ENCODE measurements at regions not wholly inside any gene's neighbourhood (a gene's known extent, or its start where the extent isn't known, plus 50 kb on each side); places are given as distances from the start of the nearest gene placed in this dataset.

GRCh38 chr13:99811067-99811700 is 160.4 kb downstream of the ZIC5 start:
- H3K27ac Mint-ChIP-seq, result no peak overlapping the region
- H3K36me3 Mint-ChIP-seq (ENCODE audit: low read depth), result no peaks in the 10 kb centered on the region
- H3K4me1 Mint-ChIP-seq (ENCODE audit: low read depth), result no peaks in the 10 kb centered on the region
- no peak overlapping the region for H3K4me3 Mint-ChIP-seq
- peaks cover 2% of the 10 kb centered on the region for H3K27me3 Mint-ChIP-seq (ENCODE audit: low read depth)
- DNase-seq (ENCODE audit: low spot score), result no peak
- H3K9me3 Mint-ChIP-seq, result no peaks in the 10 kb centered on the region

GRCh38 chr13:99809926-99810325 is 161.6 kb downstream of the ZIC5 start:
- Mint-ChIP-seq H3K9me3 (no peaks in the 10 kb centered on the region), H3K27me3 (ENCODE audit: low read depth) (peaks cover 2% of the 10 kb centered on the region), H3K4me1 (ENCODE audit: low read depth) (no peaks in the 10 kb centered on the region), H3K27ac (no peak overlapping the region), H3K36me3 (ENCODE audit: low read depth) (no peaks in the 10 kb centered on the region), H3K4me3 (no peak overlapping the region)
- DNase-seq (ENCODE audit: low spot score), result no peak

DNA sequence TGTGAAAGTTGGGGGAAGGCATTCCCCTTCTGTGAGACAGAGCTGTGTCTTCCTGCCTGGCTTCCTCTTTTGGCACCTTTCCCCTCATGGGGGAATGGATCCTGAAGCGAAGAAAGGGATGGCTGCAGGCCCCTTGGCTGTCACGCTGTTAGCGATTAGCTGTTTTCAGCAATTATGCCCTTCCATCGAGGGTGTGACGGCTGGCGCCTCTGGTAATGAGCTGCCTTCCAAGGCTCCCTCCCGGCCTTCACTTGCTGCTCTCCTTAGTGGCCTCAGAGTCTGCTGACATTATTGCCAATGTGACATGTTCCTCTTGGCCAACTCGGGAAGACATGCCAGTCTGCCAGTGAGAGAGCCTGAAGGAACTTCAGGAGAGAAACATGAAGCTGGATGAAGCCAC is 162.1 kb downstream of the ZIC5 start:
- Mint-ChIP-seq H3K36me3 (ENCODE audit: low read depth) (no peaks in the 10 kb centered on the region), H3K4me1 (ENCODE audit: low read depth) (no peaks in the 10 kb centered on the region), H3K27me3 (ENCODE audit: low read depth) (peaks cover 2% of the 10 kb centered on the region), H3K9me3 (no peaks in the 10 kb centered on the region), H3K4me3 (no peak overlapping the region), H3K27ac (no peak overlapping the region)
- no peak for DNase-seq (ENCODE audit: low spot score)

GRCh38 chr13:99808786-99809185 is 162.8 kb downstream of the ZIC5 start:
- H3K36me3 Mint-ChIP-seq (ENCODE audit: low read depth), result no peaks in the 10 kb centered on the region
- DNase-seq (ENCODE audit: low spot score), result no peak
- H3K4me3 Mint-ChIP-seq, result no peak overlapping the region
- no peak overlapping the region for H3K27ac Mint-ChIP-seq
- H3K9me3 Mint-ChIP-seq, result no peaks in the 10 kb centered on the region
- no peaks in the 10 kb centered on the region for H3K4me1 Mint-ChIP-seq (ENCODE audit: low read depth)
- peaks cover 2% of the 10 kb centered on the region for H3K27me3 Mint-ChIP-seq (ENCODE audit: low read depth)

DNA sequence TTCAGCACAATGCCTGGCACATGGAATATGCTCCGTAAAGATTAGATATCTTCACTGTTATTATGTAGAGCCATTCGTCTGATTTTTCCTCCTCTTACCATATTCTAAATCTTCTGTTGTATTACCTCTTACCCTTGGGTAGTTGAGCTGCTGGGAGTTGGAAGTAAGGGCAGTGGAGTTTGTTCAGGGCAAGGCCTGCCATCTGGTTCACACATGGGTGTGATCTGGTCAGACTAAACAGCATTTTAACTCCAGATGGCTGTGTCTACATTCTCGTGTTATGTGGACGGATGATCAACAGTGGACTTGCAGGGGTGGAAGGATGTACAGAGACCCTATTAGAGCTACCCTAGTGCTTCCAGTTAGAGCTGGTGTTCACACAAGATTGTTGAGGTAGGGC is 164.9 kb downstream of the ZIC5 start:
- no peak for DNase-seq (ENCODE audit: low spot score)
- no peak overlapping the region for H3K4me3 Mint-ChIP-seq
- peaks cover 2% of the 10 kb centered on the region for H3K27me3 Mint-ChIP-seq (ENCODE audit: low read depth)
- H3K4me1 Mint-ChIP-seq (ENCODE audit: low read depth), result no peaks in the 10 kb centered on the region
- H3K36me3 Mint-ChIP-seq (ENCODE audit: low read depth), result no peaks in the 10 kb centered on the region
- no peaks in the 10 kb centered on the region for H3K9me3 Mint-ChIP-seq
- no peak overlapping the region for H3K27ac Mint-ChIP-seq

- DNase-seq (ENCODE audit: low spot score), result no peak
- H3K4me1 Mint-ChIP-seq (ENCODE audit: low read depth), result no peaks in the 10 kb centered on the region
- H3K27ac Mint-ChIP-seq, result no peak overlapping the region
- H3K9me3 Mint-ChIP-seq, result no peaks in the 10 kb centered on the region
- no peaks in the 10 kb centered on the region for H3K36me3 Mint-ChIP-seq (ENCODE audit: low read depth)
- no peak overlapping the region for H3K4me3 Mint-ChIP-seq
- H3K27me3 Mint-ChIP-seq (ENCODE audit: low read depth), result peaks cover 2% of the 10 kb centered on the region
Observed at GRCh38 chr13:99805361-99805760, 166.2 kb downstream of the ZIC5 start.

- no peaks in the 10 kb centered on the region for H3K36me3 Mint-ChIP-seq (ENCODE audit: low read depth)
- H3K27ac Mint-ChIP-seq, result no peak overlapping the region
- peaks cover 2% of the 10 kb centered on the region for H3K27me3 Mint-ChIP-seq (ENCODE audit: low read depth)
- no peaks in the 10 kb centered on the region for H3K9me3 Mint-ChIP-seq
- H3K4me3 Mint-ChIP-seq, result no peak overlapping the region
- H3K4me1 Mint-ChIP-seq (ENCODE audit: low read depth), result no peaks in the 10 kb centered on the region
- DNase-seq (ENCODE audit: low spot score), result no peak
Observed at GRCh38 chr13:99803141-99803540, 168.4 kb downstream of the ZIC5 start.

GRCh38 chr13:99802416-99802815 is 169.2 kb downstream of the ZIC5 start:
- Mint-ChIP-seq H3K36me3 (ENCODE audit: low read depth) (no peaks in the 10 kb centered on the region), H3K4me1 (ENCODE audit: low read depth) (no peaks in the 10 kb centered on the region), H3K4me3 (no peak overlapping the region), H3K27me3 (ENCODE audit: low read depth) (peaks cover 1% of the 10 kb centered on the region), H3K9me3 (no peaks in the 10 kb centered on the region), H3K27ac (no peak overlapping the region)
- no peak for DNase-seq (ENCODE audit: low spot score)

DNA sequence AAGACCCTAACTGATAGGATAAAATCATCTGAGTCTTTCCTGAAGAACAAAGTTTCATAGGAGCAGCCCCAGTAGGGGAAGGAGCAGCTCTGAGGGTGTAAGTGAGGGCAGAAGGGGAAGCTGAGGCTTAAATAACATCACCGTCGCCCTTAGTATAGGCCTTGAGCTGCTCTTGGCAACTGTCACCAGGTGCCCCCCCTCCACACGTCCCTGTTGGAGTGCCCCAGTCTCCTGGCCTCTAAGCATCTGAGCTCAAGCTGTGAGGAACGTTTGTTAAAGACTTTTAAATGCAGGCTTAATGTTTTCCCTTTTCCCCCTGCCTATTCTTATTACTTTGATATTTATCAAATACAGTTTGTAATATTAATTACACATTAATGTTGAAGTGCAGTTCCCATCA is 170.6 kb downstream of the ZIC5 start:
- no peaks in the 10 kb centered on the region for H3K9me3 Mint-ChIP-seq
- no peaks in the 10 kb centered on the region for H3K36me3 Mint-ChIP-seq (ENCODE audit: low read depth)
- H3K4me3 Mint-ChIP-seq, result no peak overlapping the region
- no peak overlapping the region for H3K27ac Mint-ChIP-seq
- no peaks in the 10 kb centered on the region for H3K27me3 Mint-ChIP-seq (ENCODE audit: low read depth)
- no peaks in the 10 kb centered on the region for H3K4me1 Mint-ChIP-seq (ENCODE audit: low read depth)
- no peak for DNase-seq (ENCODE audit: low spot score)

DNA sequence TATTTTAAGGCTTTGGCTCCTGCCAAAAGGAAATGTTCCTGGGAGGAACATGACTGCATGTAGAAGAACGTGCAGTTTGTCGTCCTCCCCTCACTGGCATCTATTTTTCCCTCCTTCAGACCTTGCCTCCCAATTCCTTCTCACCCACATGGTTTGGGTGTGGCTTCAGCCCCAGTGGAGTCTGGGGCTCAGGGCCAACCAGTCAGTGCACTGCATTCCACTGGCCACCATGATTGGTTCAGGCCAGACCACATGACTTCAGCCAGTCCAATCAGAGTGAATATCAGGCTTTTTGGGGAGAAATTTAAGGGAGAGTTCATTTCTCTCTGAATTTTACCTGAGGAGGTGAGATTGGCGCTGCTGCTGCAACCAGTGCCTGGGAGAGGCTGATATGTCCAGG is 171.6 kb downstream of the ZIC5 start:
- no peak overlapping the region for H3K4me3 Mint-ChIP-seq
- H3K36me3 Mint-ChIP-seq (ENCODE audit: low read depth), result no peaks in the 10 kb centered on the region
- no peaks in the 10 kb centered on the region for H3K9me3 Mint-ChIP-seq
- DNase-seq (ENCODE audit: low spot score), result no peak
- no peaks in the 10 kb centered on the region for H3K27me3 Mint-ChIP-seq (ENCODE audit: low read depth)
- H3K27ac Mint-ChIP-seq, result no peak overlapping the region
- no peaks in the 10 kb centered on the region for H3K4me1 Mint-ChIP-seq (ENCODE audit: low read depth)

- Mint-ChIP-seq H3K4me1 (ENCODE audit: low read depth) (no peaks in the 10 kb centered on the region), H3K9me3 (no peaks in the 10 kb centered on the region), H3K36me3 (ENCODE audit: low read depth) (no peaks in the 10 kb centered on the region), H3K4me3 (no peak overlapping the region), H3K27ac (no peak overlapping the region), H3K27me3 (ENCODE audit: low read depth) (no peaks in the 10 kb centered on the region)
- DNase-seq (ENCODE audit: low spot score), result no peak
Observed at GRCh38 chr13:99798756-99799155, 172.8 kb downstream of the ZIC5 start.

- H3K9me3 Mint-ChIP-seq, result no peaks in the 10 kb centered on the region
- no peak for DNase-seq (ENCODE audit: low spot score)
Observed at GRCh38 chr13:99797691-99798090, 173.9 kb downstream of the ZIC5 start.

GRCh38 chr13:99796175-99796819 is 175.3 kb downstream of the ZIC5 start:
- no peaks in the 10 kb centered on the region for H3K9me3 Mint-ChIP-seq
- peak; percentile 6 for DNase-seq (ENCODE audit: low spot score)
- no peaks in the 10 kb centered on the region for H3K36me3 Mint-ChIP-seq (ENCODE audit: low read depth)
- no peaks in the 10 kb centered on the region for H3K4me1 Mint-ChIP-seq (ENCODE audit: low read depth)
- H3K27me3 Mint-ChIP-seq (ENCODE audit: low read depth), result no peaks in the 10 kb centered on the region
- no peak overlapping the region for H3K4me3 Mint-ChIP-seq
- no peak overlapping the region for H3K27ac Mint-ChIP-seq

More at GRCh38 chr13:99797691-99798090, 173.9 kb downstream of the ZIC5 start:
- Mint-ChIP-seq H3K27me3 (ENCODE audit: low read depth) (no peaks in the 10 kb centered on the region), H3K4me1 (ENCODE audit: low read depth) (no peaks in the 10 kb centered on the region), H3K27ac (no peak overlapping the region), H3K36me3 (ENCODE audit: low read depth) (no peaks in the 10 kb centered on the region), H3K4me3 (no peak overlapping the region)

DNA sequence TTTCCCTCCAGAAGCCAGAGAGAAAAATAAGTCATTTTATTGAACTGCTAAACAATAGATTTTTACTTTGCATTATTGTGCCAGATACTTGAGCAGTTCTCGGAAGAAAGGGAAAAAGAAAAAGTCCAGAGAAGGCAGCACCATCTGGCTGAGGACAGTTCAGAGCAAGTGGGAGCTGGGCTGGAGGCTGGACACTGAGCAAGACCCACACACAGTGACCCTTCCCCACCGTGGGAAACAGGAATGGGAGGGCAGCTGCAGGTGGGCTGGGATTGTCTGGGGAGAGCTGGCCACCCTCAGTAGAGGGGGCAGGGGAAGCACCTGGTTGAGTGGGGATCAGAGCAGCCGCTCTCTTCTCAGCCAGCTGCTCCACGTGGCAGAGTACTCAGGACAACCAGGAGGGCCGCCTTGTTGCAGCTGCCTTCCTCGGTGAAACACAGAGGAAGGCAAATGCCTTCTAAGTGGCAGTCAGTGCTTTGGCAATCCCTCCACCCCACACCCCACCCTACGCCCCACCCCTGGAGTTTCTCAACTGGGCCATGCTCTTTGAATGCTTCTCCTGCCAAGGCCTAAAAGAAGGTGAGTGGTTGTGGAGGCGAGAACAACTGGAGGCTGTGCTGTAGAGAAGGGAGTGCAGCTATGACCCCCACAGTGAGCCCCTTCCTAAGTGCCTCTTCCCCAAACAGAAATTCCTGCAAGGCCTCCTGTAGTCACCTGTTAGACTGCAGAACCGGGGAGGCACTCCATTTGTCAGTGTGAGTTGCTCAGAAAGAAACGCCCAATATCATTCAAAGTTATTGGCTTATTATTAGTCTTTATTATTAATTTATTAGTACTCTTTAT is 179.3 kb downstream of the ZIC5 start:
- Mint-ChIP-seq H3K9me3 (no peaks in the 10 kb centered on the region), H3K4me3 (no peak overlapping the region), H3K27ac (no peak overlapping the region), H3K4me1 (ENCODE audit: low read depth) (no peaks in the 10 kb centered on the region), H3K27me3 (ENCODE audit: low read depth) (no peaks in the 10 kb centered on the region), H3K36me3 (ENCODE audit: low read depth) (no peaks in the 10 kb centered on the region)
- no peak for DNase-seq (ENCODE audit: low spot score)
